OCI-LY7 (cell line): ENCODE measurements at regions not wholly inside any gene's neighbourhood (a gene's known extent, or its start where the extent isn't known, plus 50 kb on each side); places are given as distances from the start of the nearest gene placed in this dataset.

ENCODE experiments used
- EZH2phosphoT487 ChIP-seq: fragments of 200-600 bp; sonication (generic); IDR thresholded peaks from 2 replicates; pipeline ENCODE4 v1.6.1; 2018; ENCODE audit warnings: low read depth, borderline replicate concordance, mild to moderate bottlenecking, mixed run types, antibody characterized with exemption, low read length, moderate library complexity, mixed read lengths
- TF ChIP-seq, protein P1 (sequence below): fragments of 200-600 bp; sonication (generic); conservative IDR thresholded peaks from 2 replicates; pipeline ENCODE4 v1.5.1; 2014; ENCODE audit warnings: mild to moderate bottlenecking, antibody characterized with exemption, low read length, moderate library complexity, mixed read lengths

GRCh38 chr11:134476435-134477021, 64.5 kb upstream of the B3GAT1 start:
- TF ChIP-seq, protein P1, sequence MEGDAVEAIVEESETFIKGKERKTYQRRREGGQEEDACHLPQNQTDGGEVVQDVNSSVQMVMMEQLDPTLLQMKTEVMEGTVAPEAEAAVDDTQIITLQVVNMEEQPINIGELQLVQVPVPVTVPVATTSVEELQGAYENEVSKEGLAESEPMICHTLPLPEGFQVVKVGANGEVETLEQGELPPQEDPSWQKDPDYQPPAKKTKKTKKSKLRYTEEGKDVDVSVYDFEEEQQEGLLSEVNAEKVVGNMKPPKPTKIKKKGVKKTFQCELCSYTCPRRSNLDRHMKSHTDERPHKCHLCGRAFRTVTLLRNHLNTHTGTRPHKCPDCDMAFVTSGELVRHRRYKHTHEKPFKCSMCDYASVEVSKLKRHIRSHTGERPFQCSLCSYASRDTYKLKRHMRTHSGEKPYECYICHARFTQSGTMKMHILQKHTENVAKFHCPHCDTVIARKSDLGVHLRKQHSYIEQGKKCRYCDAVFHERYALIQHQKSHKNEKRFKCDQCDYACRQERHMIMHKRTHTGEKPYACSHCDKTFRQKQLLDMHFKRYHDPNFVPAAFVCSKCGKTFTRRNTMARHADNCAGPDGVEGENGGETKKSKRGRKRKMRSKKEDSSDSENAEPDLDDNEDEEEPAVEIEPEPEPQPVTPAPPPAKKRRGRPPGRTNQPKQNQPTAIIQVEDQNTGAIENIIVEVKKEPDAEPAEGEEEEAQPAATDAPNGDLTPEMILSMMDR = no peak
- TF ChIP-seq EZH2phosphoT487 = no peak
